ENCODE measurements at regions not wholly inside any gene's neighbourhood (a gene's known extent, or its start where the extent isn't known, plus 50 kb on each side); places are given as distances from the start of the nearest gene placed in this dataset.

DNA sequence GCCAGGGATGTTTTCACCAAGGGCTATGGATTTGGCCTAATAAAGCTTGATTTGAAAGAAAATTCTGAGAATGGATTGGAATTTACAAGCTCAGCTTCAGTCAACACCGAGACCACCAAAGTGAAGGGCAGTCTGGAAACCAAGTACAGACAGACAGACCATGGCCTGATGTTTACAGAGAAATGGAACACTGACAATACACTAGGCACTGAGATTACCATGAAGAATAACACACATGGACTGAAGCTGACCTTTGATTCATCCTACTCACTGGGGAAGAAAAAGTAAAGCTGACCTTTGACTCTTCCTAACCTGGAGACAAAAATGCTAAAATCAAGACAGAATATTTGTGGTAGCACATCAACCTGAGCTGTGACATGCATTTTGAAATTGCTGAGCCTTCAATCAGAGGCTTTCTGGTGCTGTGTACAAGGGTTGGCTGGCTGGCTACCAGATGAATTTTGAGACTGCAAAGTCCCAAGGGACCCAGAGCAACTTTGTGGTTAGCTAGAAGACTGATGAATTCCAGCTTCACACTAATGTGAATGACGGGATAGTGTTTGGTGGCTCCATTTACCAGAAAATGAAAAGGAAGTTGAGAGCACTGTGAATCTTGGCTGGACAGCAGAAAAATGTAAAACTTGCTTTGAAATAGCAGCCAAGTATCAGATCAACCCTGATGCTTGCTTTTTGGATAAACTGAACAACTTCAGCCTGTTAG is 190.4 kb upstream of the KCTD3 start:
- Histone ChIP-seq H3K27ac (ENCODE audit: low read depth, low read length, poor library complexity, severe bottlenecking) (no peak overlapping the region), H3K9me3 (ENCODE audit: low read length) (no peaks in the 10 kb centered on the region), H3K4me3 (ENCODE audit: low read depth, low read length, poor library complexity, severe bottlenecking) (no peak overlapping the region), H3K79me2 (ENCODE audit: insufficient read depth, low read depth, low read length) (no peaks in the 10 kb centered on the region), H4K20me1 (ENCODE audit: insufficient read depth, low read length) (no peaks in the 10 kb centered on the region), H3K4me2 (ENCODE audit: low read length) (no peak overlapping the region), H3K4me1 (ENCODE audit: insufficient read depth, low read length, poor library complexity, severe bottlenecking) (no peaks in the 10 kb centered on the region), H3K36me3 (ENCODE audit: insufficient read depth, low read length) (no peaks in the 10 kb centered on the region), H3K9me2 (ENCODE audit: insufficient read depth, low read length) (no peaks in the 10 kb centered on the region), H2AFZ (ENCODE audit: low read length) (no peak overlapping the region)
- no TSS peak for BruUV-seq (replicated peaks)
- POLR2A ChIA-PET: interaction anchor here (0.6 to 1.6 kb wide), 3 partner anchors 12 to 401 kb away, joined by 3 to 5 read pairs (median 4); no protein-coding TSS in a partner anchor
- no peak for TF ChIP-seq EZH2phosphoT487 (IDR thresholded peaks at IDR 0.05; ENCODE audit: borderline replicate concordance, low read depth, low read length)
- TF ChIP-seq, protein P1, sequence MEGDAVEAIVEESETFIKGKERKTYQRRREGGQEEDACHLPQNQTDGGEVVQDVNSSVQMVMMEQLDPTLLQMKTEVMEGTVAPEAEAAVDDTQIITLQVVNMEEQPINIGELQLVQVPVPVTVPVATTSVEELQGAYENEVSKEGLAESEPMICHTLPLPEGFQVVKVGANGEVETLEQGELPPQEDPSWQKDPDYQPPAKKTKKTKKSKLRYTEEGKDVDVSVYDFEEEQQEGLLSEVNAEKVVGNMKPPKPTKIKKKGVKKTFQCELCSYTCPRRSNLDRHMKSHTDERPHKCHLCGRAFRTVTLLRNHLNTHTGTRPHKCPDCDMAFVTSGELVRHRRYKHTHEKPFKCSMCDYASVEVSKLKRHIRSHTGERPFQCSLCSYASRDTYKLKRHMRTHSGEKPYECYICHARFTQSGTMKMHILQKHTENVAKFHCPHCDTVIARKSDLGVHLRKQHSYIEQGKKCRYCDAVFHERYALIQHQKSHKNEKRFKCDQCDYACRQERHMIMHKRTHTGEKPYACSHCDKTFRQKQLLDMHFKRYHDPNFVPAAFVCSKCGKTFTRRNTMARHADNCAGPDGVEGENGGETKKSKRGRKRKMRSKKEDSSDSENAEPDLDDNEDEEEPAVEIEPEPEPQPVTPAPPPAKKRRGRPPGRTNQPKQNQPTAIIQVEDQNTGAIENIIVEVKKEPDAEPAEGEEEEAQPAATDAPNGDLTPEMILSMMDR (conservative IDR thresholded peaks at IDR 0.05; ENCODE audit: low read length): no peak
- CTCF ChIA-PET (ENCODE audit: unreplicated experiment): no interaction called here
- no peak for DNase-seq (ENCODE audit: low spot score)
- intact Hi-C loops (cut with micrococcal nuclease; ENCODE audit: unreplicated experiment): loop anchor here (10.0 kb wide), 1 partner anchor 1198 kb away; no protein-coding TSS in a partner anchor

DNA sequence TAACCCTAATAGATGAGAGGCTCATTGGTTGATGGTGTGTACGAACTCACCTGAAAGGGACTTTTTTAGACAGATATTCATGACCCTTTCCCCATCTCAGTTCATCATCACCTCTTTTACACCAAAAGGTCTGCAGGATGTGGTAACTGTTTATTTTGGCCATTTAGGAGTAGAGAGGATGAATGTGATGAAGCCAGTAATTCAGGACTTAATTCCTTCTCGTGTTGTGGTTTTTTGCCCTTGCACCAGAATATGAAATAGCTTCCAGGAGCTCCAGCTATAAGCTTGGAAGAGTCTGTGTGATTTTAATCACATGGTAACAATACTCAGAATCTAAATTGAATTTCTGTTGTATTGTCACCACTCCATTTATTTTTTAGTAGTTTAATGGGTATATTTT is 189.4 kb upstream of the KCTD3 start:
- CTCF ChIA-PET (ENCODE audit: unreplicated experiment): no interaction called here
- no peak overlapping the region for H3K4me3 ChIP-seq (ENCODE audit: low read depth, low read length, poor library complexity, severe bottlenecking)
- no peak overlapping the region for H3K27ac ChIP-seq (ENCODE audit: low read depth, low read length, poor library complexity, severe bottlenecking)
- intact Hi-C loops (cut with micrococcal nuclease; ENCODE audit: unreplicated experiment): loop anchor here (10.0 kb wide), 1 partner anchor 1197 kb away; no protein-coding TSS in a partner anchor
- BruUV-seq (replicated peaks): no TSS peak
- no peaks in the 10 kb centered on the region for H3K9me3 ChIP-seq (ENCODE audit: low read length)
- H3K9me2 ChIP-seq (ENCODE audit: insufficient read depth, low read length): no peaks in the 10 kb centered on the region
- no peak overlapping the region for H2AFZ ChIP-seq (ENCODE audit: low read length)
- DNase-seq (ENCODE audit: low spot score): no peak
- no peak overlapping the region for H3K4me2 ChIP-seq (ENCODE audit: low read length)
- H3K4me1 ChIP-seq (ENCODE audit: insufficient read depth, low read length, poor library complexity, severe bottlenecking): no peaks in the 10 kb centered on the region
- no peaks in the 10 kb centered on the region for H4K20me1 ChIP-seq (ENCODE audit: insufficient read depth, low read length)
- H3K36me3 ChIP-seq (ENCODE audit: insufficient read depth, low read length): no peaks in the 10 kb centered on the region
- POLR2A ChIA-PET: interaction anchor here (0.6 to 1.6 kb wide), 2 partner anchors 11 to 400 kb away, joined by 3 to 4 read pairs; no protein-coding TSS in a partner anchor
- TF ChIP-seq EZH2phosphoT487 (IDR thresholded peaks at IDR 0.05; ENCODE audit: borderline replicate concordance, low read depth, low read length): no peak
- TF ChIP-seq, protein P1 (conservative IDR thresholded peaks at IDR 0.05; ENCODE audit: low read length): no peak
- no peaks in the 10 kb centered on the region for H3K79me2 ChIP-seq (ENCODE audit: insufficient read depth, low read depth, low read length)

DNA sequence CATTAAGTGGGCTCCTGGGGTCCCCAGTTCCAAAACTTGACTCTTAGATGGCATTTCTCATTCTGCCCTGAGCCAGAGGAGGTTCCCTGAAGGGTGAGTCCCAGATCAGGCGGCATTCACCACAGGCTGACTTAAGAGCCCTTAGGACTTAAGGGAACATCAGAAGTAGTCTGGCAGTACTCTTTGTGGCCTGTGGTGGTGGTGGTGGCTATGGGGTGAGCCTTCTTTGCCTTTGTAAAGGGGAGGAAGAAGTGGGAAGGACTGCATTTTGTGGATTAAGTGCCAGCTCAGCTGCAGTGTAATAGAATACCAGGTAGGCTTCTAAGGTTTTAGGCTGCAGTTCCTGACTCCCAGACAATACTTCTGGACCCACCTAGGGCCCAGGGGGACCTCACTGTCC is 186.5 kb upstream of the KCTD3 start:
- Histone ChIP-seq H3K79me2 (ENCODE audit: insufficient read depth, low read depth, low read length) (no peaks in the 10 kb centered on the region), H3K9me3 (ENCODE audit: low read length) (no peaks in the 10 kb centered on the region), H3K9me2 (ENCODE audit: insufficient read depth, low read length) (no peaks in the 10 kb centered on the region), H3K4me1 (ENCODE audit: insufficient read depth, low read length, poor library complexity, severe bottlenecking) (no peaks in the 10 kb centered on the region), H3K4me3 (ENCODE audit: low read depth, low read length, poor library complexity, severe bottlenecking) (no peak overlapping the region), H2AFZ (ENCODE audit: low read length) (no peak overlapping the region), H3K27ac (ENCODE audit: low read depth, low read length, poor library complexity, severe bottlenecking) (no peak overlapping the region), H3K36me3 (ENCODE audit: insufficient read depth, low read length) (no peaks in the 10 kb centered on the region), H4K20me1 (ENCODE audit: insufficient read depth, low read length) (no peaks in the 10 kb centered on the region), H3K4me2 (ENCODE audit: low read length) (no peak overlapping the region)
- ChIA-PET POLR2A (no interaction called here), CTCF (ENCODE audit: unreplicated experiment) (no interaction called here)
- TF ChIP-seq, protein P1 (conservative IDR thresholded peaks at IDR 0.05; ENCODE audit: low read length): no peak
- no peak for TF ChIP-seq EZH2phosphoT487 (IDR thresholded peaks at IDR 0.05; ENCODE audit: borderline replicate concordance, low read depth, low read length)
- no TSS peak for BruUV-seq (replicated peaks)
- no peak for DNase-seq (ENCODE audit: low spot score)
- intact Hi-C loops (cut with micrococcal nuclease; ENCODE audit: unreplicated experiment): no loop called here

All from OCI-LY7 (cell line).